NB4 (cell line): ENCODE measurements at regions not wholly inside any gene's neighbourhood (a gene's known extent, or its start where the extent isn't known, plus 50 kb on each side); places are given as distances from the start of the nearest gene placed in this dataset.

ENCODE experiments used
- DNase-seq: peaks from one replicate; pipeline ENCODE4 v3.0.0; 2010; ENCODE audit warnings: low read depth
- H3K4me3 ChIP-seq: one replicate; pipeline ENCODE4 v1.5.1; 2011; ENCODE audit warnings: mild to moderate bottlenecking, low read depth, low read length, moderate library complexity
- MYC ChIP-seq: IDR thresholded peaks from 2 replicates; pipeline ENCODE4 v1.6.1; 2011; ENCODE audit warnings: low read depth, low read length
- POLR2A ChIP-seq: IDR thresholded peaks from 2 replicates; pipeline ENCODE4 v1.6.1; 2011; ENCODE audit warnings: mild to moderate bottlenecking; ENCODE audit not compliant: insufficient read length; ENCODE audit errors: extremely low read depth
- TF ChIP-seq, protein P1 (sequence below): IDR thresholded peaks from 2 replicates; pipeline ENCODE4 v1.6.1; 2011; ENCODE audit warnings: low read depth, low read length
- TF ChIP-seq, protein P2 (sequence below): IDR thresholded peaks from one replicate; pipeline ENCODE4 v1.5.1; 2012; ENCODE audit warnings: low read depth, low read length

DNA sequence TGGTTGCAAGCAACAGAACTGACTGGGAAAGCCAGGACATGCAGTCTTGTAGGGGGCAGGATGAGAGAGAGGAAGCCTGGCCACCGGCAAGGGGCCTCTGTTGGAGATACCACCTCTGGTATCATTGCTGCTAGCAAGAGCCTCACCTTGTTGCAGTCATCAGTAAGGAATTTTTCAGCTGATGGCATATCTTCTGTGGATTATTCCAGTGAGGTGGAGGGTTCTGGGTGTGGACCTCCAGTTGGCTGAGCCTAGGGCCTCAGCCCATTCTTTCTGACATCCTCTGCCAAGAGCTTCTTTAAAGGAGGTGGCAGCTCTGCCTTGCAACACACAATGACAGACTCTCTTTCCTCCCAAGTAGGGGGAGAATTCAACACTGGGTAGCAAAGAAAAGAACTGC, 128.9 kb downstream of the AQP9 start:
- TF ChIP-seq POLR2A (no peak), MYC (no peak)
- TF ChIP-seq, protein P1, sequence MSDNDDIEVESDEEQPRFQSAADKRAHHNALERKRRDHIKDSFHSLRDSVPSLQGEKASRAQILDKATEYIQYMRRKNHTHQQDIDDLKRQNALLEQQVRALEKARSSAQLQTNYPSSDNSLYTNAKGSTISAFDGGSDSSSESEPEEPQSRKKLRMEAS, result no peak
- TF ChIP-seq, protein P2, sequence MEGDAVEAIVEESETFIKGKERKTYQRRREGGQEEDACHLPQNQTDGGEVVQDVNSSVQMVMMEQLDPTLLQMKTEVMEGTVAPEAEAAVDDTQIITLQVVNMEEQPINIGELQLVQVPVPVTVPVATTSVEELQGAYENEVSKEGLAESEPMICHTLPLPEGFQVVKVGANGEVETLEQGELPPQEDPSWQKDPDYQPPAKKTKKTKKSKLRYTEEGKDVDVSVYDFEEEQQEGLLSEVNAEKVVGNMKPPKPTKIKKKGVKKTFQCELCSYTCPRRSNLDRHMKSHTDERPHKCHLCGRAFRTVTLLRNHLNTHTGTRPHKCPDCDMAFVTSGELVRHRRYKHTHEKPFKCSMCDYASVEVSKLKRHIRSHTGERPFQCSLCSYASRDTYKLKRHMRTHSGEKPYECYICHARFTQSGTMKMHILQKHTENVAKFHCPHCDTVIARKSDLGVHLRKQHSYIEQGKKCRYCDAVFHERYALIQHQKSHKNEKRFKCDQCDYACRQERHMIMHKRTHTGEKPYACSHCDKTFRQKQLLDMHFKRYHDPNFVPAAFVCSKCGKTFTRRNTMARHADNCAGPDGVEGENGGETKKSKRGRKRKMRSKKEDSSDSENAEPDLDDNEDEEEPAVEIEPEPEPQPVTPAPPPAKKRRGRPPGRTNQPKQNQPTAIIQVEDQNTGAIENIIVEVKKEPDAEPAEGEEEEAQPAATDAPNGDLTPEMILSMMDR, result no peak
- DNase-seq, result no peak
- H3K4me3 ChIP-seq, result no peak overlapping the region

DNA sequence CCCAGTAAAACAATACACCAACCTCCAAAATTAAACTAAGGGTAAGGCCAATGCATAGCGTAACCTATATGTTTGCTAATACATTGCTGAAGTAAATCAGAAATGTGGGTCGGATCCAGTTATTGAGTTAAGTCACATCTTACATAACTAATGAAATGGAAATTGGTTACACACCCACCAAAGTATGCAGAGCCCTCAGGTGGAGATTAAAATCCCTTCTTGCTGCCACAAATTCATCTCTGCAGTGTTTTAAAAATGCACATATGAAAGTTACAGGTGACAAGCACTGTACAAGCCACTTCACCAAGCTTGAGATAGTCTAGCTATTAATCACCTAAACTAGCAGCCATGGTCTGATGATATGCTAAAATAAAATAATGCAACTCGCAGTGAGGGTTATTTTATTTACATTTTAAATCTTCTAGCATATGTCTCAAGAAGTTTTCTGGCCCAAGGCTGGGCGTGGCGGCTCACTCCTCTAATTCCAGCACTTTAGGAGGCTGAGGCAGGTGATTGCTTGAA, 130.6 kb downstream of the AQP9 start:
- DNase-seq, result no peak
- TF ChIP-seq POLR2A (no peak), MYC (no peak)
- TF ChIP-seq, protein P1, result no peak
- TF ChIP-seq, protein P2, result no peak
- no peak overlapping the region for H3K4me3 ChIP-seq

DNA sequence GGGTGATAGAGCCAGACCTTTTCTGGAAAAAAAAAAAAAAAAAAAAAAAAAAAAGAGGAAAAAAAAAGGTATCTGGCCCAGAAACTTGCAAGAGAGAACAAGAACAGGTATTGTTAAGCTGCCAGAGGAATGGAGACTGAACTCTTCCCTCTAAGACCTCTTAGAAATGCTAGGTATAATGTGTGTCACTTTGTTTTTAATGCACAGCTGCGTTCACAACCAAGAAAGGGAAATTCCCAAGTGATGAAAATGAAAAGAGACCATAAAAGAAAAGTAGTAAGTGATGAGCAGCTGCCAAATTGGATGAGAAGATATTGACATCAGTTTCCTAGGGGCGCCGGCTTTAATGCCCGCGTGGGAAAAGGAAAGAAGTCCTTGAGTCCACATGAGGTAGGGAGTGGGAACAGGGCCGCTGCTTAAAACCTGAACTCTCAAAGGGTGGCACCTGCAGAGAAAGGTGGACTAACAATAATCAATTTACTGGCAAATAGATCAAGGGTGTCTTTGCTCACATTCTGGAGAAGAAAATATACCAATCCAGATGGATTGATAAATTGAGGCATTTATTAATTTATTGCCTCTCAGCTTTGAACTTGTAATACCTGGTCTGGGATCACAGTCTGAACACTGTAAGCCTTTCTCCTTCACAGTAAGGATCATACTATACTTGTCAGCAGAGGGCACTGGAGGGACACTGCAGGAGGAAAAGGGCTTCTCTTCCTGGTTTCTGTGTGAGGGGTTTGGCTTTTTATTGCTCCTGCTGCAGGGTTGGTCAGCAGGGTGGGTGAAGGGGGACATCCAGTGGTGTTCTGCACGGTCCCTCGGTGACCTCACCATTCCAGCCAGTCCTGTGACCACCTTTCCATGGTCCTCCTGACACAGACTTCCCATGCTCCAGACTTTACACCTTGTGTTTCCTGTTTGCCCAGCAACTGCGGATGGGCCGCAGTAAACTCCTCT, 131.6 kb downstream of the AQP9 start:
- no peak overlapping the region for H3K4me3 ChIP-seq
- peak; percentile 79 for DNase-seq
- TF ChIP-seq POLR2A (no peak), MYC (peak; percentile 41; the same call in 1 of the 2 replicates)
- TF ChIP-seq, protein P2, result peak; percentile 65
- TF ChIP-seq, protein P1, result 0 out of 2 replicates have a peak, but pooled peaks have one; percentile 24

DNA sequence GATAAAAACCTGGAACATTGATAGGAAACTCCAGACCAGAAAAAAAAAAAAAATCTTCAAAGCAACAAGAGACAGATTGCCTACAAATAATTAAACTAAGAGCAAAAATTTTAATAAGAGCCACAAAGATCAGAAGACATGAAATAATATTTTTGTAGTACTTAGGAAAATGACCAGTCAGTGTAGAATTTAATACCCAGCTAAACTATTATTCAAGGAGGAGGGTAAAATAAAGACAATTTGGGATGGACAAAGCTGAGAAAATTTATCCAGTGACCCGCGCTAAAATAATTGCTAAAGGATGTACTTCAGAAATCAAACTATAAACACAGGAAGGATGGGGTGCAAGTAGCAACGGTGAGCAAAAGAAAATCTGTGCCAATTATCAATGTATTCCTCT, 133.2 kb downstream of the AQP9 start:
- no peak overlapping the region for H3K4me3 ChIP-seq
- no peak for DNase-seq
- TF ChIP-seq, protein P1, result no peak
- TF ChIP-seq, protein P2, result no peak
- TF ChIP-seq MYC, result no peak

DNA sequence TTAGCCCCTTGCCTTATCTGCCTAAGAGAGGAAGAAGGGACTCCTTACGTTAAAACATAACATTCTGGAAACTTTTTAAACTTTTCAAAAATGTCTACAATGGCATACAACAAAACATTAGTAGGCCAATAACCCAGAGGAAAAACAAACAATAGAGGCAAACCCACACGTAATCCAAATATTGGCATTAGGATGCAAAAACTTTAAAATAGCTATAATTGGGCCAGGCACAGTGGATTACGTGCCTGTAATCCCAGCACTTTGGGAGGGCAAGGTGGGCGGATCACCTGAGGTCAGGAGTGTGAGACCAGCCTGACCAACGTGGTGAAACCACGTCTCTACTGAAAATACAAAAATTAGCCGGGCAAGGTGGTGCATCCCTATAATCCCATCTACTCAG, 134.9 kb downstream of the AQP9 start:
- TF ChIP-seq POLR2A (no peak), MYC (no peak)
- TF ChIP-seq, protein P1, result no peak
- TF ChIP-seq, protein P2, result no peak
- DNase-seq, result no peak
- H3K4me3 ChIP-seq, result no peak overlapping the region
